ENCODE measurements at regions not wholly inside any gene's neighbourhood (a gene's known extent, or its start where the extent isn't known, plus 50 kb on each side); places are given as distances from the start of the nearest gene placed in this dataset.

DNA sequence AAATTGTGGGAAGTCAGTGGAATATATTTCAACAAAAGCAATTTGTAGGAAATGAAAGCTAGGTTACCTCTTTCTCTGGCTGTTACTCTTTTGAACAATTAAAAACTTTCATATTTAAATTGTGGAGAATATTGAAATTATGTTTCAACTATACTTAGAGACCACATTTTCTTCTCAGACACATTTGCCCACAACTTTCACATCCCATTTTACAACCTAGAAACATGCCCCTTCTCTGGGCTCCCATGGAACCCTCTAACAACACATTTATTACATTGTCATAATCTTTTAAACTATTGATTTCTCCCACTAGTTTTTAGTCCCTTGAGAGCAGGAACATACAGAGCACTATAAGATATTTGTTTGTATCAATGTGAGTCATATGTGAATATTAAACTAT lies 211.7 kb upstream of the TTC14 start:
- TF ChIP-seq NFIC (IDR thresholded peaks at IDR 0.05) (no peak), YY1 (IDR thresholded peaks at IDR 0.05; ENCODE audit: low read depth) (no peak), TAF1 (IDR thresholded peaks at IDR 0.05; ENCODE audit: low read depth) (no peak), CEBPB (IDR thresholded peaks at IDR 0.05) (no peak), RAD21 (IDR thresholded peaks at IDR 0.05; ENCODE audit: low read depth) (no peak), ZBTB7A (IDR thresholded peaks at IDR 0.05; ENCODE audit: low read depth) (no peak)
- TF ChIP-seq, protein P1, sequence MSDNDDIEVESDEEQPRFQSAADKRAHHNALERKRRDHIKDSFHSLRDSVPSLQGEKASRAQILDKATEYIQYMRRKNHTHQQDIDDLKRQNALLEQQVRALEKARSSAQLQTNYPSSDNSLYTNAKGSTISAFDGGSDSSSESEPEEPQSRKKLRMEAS (IDR thresholded peaks at IDR 0.05): no peak
- TF ChIP-seq, protein P2, sequence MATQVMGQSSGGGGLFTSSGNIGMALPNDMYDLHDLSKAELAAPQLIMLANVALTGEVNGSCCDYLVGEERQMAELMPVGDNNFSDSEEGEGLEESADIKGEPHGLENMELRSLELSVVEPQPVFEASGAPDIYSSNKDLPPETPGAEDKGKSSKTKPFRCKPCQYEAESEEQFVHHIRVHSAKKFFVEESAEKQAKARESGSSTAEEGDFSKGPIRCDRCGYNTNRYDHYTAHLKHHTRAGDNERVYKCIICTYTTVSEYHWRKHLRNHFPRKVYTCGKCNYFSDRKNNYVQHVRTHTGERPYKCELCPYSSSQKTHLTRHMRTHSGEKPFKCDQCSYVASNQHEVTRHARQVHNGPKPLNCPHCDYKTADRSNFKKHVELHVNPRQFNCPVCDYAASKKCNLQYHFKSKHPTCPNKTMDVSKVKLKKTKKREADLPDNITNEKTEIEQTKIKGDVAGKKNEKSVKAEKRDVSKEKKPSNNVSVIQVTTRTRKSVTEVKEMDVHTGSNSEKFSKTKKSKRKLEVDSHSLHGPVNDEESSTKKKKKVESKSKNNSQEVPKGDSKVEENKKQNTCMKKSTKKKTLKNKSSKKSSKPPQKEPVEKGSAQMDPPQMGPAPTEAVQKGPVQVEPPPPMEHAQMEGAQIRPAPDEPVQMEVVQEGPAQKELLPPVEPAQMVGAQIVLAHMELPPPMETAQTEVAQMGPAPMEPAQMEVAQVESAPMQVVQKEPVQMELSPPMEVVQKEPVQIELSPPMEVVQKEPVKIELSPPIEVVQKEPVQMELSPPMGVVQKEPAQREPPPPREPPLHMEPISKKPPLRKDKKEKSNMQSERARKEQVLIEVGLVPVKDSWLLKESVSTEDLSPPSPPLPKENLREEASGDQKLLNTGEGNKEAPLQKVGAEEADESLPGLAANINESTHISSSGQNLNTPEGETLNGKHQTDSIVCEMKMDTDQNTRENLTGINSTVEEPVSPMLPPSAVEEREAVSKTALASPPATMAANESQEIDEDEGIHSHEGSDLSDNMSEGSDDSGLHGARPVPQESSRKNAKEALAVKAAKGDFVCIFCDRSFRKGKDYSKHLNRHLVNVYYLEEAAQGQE (IDR thresholded peaks at IDR 0.05; ENCODE audit: low read depth): no peak
- TF ChIP-seq, protein P3, sequence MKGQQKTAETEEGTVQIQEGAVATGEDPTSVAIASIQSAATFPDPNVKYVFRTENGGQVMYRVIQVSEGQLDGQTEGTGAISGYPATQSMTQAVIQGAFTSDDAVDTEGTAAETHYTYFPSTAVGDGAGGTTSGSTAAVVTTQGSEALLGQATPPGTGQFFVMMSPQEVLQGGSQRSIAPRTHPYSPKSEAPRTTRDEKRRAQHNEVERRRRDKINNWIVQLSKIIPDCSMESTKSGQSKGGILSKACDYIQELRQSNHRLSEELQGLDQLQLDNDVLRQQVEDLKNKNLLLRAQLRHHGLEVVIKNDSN (IDR thresholded peaks at IDR 0.05): no peak

All from Ishikawa (cell line).